Cardiac muscle cell (in vitro differentiated cells and primary cell): ENCODE measurements at regions not wholly inside any gene's neighbourhood (a gene's known extent, or its start where the extent isn't known, plus 50 kb on each side); places are given as distances from the start of the nearest gene placed in this dataset.

Source experiments
- DNase-seq, 2 donors: peaks; one replicate each; pipeline versions ENCODE4 v3.0.0 to v3.0.0-alpha.2; 2010 to 2017; ENCODE audit warnings: low read depth in 1 of 2, low spot score in 1 of 2
- H3K27ac ChIP-seq: fragments of 200-600 bp; sonication (generic); 2 replicates; pipeline ENCODE4 v1.5.1; 2016
- H3K27me3 ChIP-seq: fragments of 200-600 bp; sonication (generic); 2 replicates; pipeline ENCODE4 v1.6.0; 2016; ENCODE audit warnings: control low read depth
- H3K36me3 ChIP-seq: fragments of 200-600 bp; sonication (generic); 2 replicates; pipeline ENCODE4 v1.5.1; 2016; ENCODE audit warnings: control low read depth
- H3K4me1 ChIP-seq: fragments of 200-600 bp; sonication (generic); 2 replicates; pipeline ENCODE4 v1.8.1; 2017; ENCODE audit warnings: low read depth, mild to moderate bottlenecking, mixed run types
- H3K4me3 ChIP-seq: fragments of 200-600 bp; sonication (generic); 2 replicates; pipeline ENCODE4 v1.5.1; 2016; ENCODE audit warnings: mild to moderate bottlenecking
- H3K9me3 ChIP-seq: fragments of 200-600 bp; sonication (generic); 2 replicates; pipeline ENCODE4 v1.5.1; 2017; ENCODE audit warnings: low read depth, mild to moderate bottlenecking, control low read depth
- TF ChIP-seq, protein P1 (sequence below): IDR thresholded peaks from 2 replicates; pipeline ENCODE4 v1.5.1; 2012; ENCODE audit warnings: low read depth, mild to moderate bottlenecking, low read length

DNA sequence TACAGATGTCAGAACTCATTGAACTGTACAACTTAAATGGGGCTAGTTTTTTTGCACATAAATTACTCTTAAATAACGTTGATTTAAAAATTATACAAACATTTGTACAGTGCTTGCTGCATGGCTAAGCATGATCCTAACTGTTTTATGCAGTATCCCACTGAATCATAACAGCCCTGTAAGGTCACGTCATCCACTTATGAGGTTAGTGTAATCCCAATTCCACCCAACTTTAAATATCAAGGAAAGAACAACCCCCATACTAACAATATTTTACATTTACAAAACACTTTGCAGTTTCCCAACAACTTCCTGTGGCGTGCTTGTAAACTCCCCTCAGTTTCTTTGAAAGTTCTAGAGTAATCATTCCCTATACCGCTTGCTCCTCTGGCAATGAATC lies 190.1 kb upstream of the SALL1 start:
- Histone ChIP-seq H3K9me3 (no peaks in the 10 kb centered on the region), H3K27ac (no peak overlapping the region), H3K27me3 (no peaks in the 10 kb centered on the region), H3K4me3 (no peak overlapping the region), H3K36me3 (no peaks in the 10 kb centered on the region), H3K4me1 (no peaks in the 10 kb centered on the region)
- no peak for DNase-seq
- TF ChIP-seq, protein P1, sequence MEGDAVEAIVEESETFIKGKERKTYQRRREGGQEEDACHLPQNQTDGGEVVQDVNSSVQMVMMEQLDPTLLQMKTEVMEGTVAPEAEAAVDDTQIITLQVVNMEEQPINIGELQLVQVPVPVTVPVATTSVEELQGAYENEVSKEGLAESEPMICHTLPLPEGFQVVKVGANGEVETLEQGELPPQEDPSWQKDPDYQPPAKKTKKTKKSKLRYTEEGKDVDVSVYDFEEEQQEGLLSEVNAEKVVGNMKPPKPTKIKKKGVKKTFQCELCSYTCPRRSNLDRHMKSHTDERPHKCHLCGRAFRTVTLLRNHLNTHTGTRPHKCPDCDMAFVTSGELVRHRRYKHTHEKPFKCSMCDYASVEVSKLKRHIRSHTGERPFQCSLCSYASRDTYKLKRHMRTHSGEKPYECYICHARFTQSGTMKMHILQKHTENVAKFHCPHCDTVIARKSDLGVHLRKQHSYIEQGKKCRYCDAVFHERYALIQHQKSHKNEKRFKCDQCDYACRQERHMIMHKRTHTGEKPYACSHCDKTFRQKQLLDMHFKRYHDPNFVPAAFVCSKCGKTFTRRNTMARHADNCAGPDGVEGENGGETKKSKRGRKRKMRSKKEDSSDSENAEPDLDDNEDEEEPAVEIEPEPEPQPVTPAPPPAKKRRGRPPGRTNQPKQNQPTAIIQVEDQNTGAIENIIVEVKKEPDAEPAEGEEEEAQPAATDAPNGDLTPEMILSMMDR, result no peak

DNA sequence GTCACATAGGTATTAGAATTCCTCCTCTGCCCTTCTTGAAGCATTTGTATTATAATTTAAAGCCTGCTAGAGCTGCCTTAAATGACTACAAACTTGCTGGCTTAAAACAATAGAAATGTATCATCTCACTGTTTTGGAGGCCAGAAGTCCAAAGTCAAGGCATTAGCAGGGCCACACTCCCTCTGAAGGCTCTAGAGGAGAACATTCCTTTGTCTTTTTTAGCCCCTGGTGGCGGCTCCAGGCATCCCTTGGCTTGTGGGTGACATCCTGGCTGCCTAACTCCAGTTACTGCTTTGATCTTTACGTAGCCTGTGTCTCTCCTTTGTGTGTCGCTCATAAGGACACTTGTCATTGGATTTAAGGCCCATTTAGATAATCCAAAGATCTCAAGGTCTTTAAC lies 186.6 kb upstream of the SALL1 start:
- TF ChIP-seq, protein P1, result peak; percentile 14
- Histone ChIP-seq H3K9me3 (no peaks in the 10 kb centered on the region), H3K4me3 (no peak overlapping the region), H3K27ac (no peak overlapping the region), H3K27me3 (no peaks in the 10 kb centered on the region), H3K4me1 (no peaks in the 10 kb centered on the region), H3K36me3 (no peaks in the 10 kb centered on the region)
- no peak for DNase-seq

DNA sequence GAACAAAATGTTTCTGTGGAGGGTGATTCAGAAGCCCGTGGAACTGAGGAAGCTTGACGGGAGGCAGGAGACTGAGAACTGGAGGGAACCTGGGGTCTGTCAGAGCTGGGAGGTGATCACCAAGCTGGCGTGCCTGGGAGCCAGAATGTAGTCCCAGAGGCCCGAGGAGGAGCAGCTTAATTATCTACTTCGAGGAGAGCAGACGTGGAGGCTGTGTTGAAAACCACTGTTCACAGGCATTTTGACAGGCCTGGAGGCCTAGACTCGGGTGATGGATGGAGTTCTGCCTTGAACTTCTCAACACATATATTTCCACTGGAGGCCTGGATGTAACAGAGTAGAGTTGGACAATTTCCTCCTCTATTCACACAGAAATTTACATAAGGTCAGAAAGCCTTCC lies 177.7 kb upstream of the SALL1 start:
- no peaks in the 10 kb centered on the region for H3K36me3 ChIP-seq
- TF ChIP-seq, protein P1, result no peak
- H3K4me1 ChIP-seq, result no peaks in the 10 kb centered on the region
- H3K27ac ChIP-seq, result no peak overlapping the region
- H3K27me3 ChIP-seq, result no peaks in the 10 kb centered on the region
- DNase-seq, result peak in 1 of 2 donors; percentile 13
- H3K9me3 ChIP-seq, result no peaks in the 10 kb centered on the region
- H3K4me3 ChIP-seq, result no peak overlapping the region

DNA sequence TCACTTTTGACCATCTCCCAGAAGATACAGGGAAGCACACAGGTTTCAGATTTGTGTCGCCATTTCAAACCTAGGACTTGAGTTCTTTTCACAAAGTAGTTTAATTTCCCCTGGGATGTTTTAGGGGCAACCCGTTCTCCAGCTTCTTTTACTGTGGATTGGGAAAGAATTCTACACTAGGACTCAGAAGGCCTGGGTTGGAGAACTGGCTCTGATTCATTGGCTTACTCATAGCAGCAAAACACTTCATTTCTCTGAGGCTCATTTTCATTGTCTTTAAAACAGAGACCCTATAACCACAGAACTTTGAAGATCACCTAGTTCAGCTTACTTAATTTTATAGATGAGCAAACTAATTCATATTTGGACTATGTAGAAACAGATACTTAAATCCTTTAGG lies 175.9 kb upstream of the SALL1 start:
- no peaks in the 10 kb centered on the region for H3K27me3 ChIP-seq
- TF ChIP-seq, protein P1, result no peak
- H3K4me1 ChIP-seq, result no peaks in the 10 kb centered on the region
- no peaks in the 10 kb centered on the region for H3K9me3 ChIP-seq
- H3K36me3 ChIP-seq, result no peaks in the 10 kb centered on the region
- no peak overlapping the region for H3K4me3 ChIP-seq
- no peak overlapping the region for H3K27ac ChIP-seq
- DNase-seq, result peak in 1 of 2 donors; percentile 58

DNA sequence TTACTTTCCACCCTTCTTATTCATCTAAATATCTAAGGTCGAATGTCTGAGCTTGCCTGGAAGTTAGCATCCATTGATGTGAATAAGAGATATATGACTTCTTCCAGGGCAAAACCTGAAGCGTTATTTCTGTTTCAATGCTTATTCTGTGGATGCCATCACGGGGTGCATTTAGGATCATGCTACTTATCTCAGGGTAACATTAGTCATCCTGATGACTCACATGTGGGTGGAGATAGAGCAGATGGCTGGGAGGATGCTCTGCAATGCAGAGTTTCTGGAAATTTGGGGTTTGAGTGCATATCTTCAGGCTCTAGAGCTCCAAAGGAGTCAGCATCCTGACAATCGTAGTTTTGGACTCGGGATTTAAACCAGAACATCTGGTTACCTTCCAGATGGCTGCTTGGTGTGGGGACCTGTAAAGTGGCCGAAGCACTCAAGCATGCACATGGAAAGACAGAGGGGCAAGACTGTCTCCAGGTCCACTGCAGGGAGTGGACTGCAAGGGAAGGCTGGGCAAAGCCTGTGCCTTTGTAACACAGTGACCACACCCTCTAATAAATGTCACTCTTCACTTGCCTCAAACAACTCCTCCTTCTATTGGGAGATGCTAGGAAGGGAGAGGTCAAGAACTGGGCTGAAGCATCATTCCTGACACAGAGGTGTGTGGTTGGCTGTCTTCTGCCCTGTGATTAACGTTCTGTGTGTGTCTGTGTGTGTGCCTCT lies 175.2 kb upstream of the SALL1 start:
- H3K9me3 ChIP-seq, result no peaks in the 10 kb centered on the region
- H3K27me3 ChIP-seq, result no peaks in the 10 kb centered on the region
- H3K36me3 ChIP-seq, result no peaks in the 10 kb centered on the region
- no peaks in the 10 kb centered on the region for H3K4me1 ChIP-seq
- no peak overlapping the region for H3K27ac ChIP-seq
- DNase-seq, result peak in 1 of 2 donors; percentile 78
- H3K4me3 ChIP-seq, result no peak overlapping the region
- TF ChIP-seq, protein P1, result no peak
